ENCODE measurements at regions not wholly inside any gene's neighbourhood (a gene's known extent, or its start where the extent isn't known, plus 50 kb on each side); places are given as distances from the start of the nearest gene placed in this dataset.
"Not testable (repeated sequence)": the region's sequence is repeated elsewhere in the genome, so short reads cannot be mapped to it uniquely, and the experiment has no call there.

GRCh38 chr6:85278466-85279035 is 171.3 kb upstream of the NT5E start:
- DNase-seq, result peak; percentile 6

GRCh38 chr6:85276026-85276425 is 173.9 kb upstream of the NT5E start:
- DNase-seq, result not testable (repeated sequence)

GRCh38 chr6:85275338-85275985 is 174.4 kb upstream of the NT5E start:
- no peak for DNase-seq

- peak; percentile 13 for DNase-seq
Measured at GRCh38 chr6:85273870-85274269, 176.0 kb upstream of the NT5E start.

GRCh38 chr6:85273046-85273445 is 176.8 kb upstream of the NT5E start:
- no peak for DNase-seq

- no peak for DNase-seq
Measured at GRCh38 chr6:85272592-85272991, 177.3 kb upstream of the NT5E start.

GRCh38 chr6:85262621-85263020 is 187.3 kb upstream of the NT5E start:
- DNase-seq, result no peak

GRCh38 chr6:85261271-85261670 is 188.6 kb upstream of the NT5E start:
- peak; percentile 71 for DNase-seq

GRCh38 chr6:85255661-85256060 is 194.2 kb upstream of the NT5E start:
- DNase-seq, result no peak

GRCh38 chr6:85252552-85252951 is 197.3 kb upstream of the NT5E start:
- no peak for DNase-seq

- DNase-seq, result no peak
Measured at GRCh38 chr6:85252085-85252484, 197.8 kb upstream of the NT5E start.

- DNase-seq, result no peak
Measured at GRCh38 chr6:85251300-85251699, 198.6 kb upstream of the NT5E start.

- DNase-seq, result peak; percentile 53
Measured at GRCh38 chr6:85250586-85251220, 199.2 kb upstream of the NT5E start.

GRCh38 chr6:85245004-85245403 is 204.9 kb upstream of the NT5E start:
- DNase-seq, result no peak

- no peak for DNase-seq
Measured at GRCh38 chr6:85241498-85242052, 208.3 kb upstream of the NT5E start.

GRCh38 chr6:85240787-85241385 is 209.0 kb upstream of the NT5E start:
- peak; percentile 33 for DNase-seq

- DNase-seq, result no peak
Measured at GRCh38 chr6:85237478-85237877, 212.4 kb upstream of the NT5E start.

GRCh38 chr6:85236636-85237035 is 213.2 kb upstream of the NT5E start:
- DNase-seq, result no peak

- not testable (repeated sequence) for DNase-seq
Measured at GRCh38 chr6:85227345-85227744, 222.5 kb upstream of the NT5E start.

- not testable (repeated sequence) for DNase-seq
Measured at GRCh38 chr6:85212794-85213193, 237.1 kb upstream of the NT5E start.

GRCh38 chr6:85195243-85195642 is 254.6 kb upstream of the NT5E start:
- no peak for DNase-seq

- DNase-seq, result no peak
Measured at GRCh38 chr6:85193339-85193738, 256.5 kb upstream of the NT5E start.

GRCh38 chr6:85192596-85192995 is 257.3 kb upstream of the NT5E start:
- DNase-seq, result peak; percentile 3

GRCh38 chr6:85192186-85192585 is 257.7 kb upstream of the NT5E start:
- DNase-seq, result peak; percentile 86

All from fibroblast of upper back skin (primary cell).